ENCODE measurements at regions not wholly inside any gene's neighbourhood (a gene's known extent, or its start where the extent isn't known, plus 50 kb on each side); places are given as distances from the start of the nearest gene placed in this dataset.

DNA sequence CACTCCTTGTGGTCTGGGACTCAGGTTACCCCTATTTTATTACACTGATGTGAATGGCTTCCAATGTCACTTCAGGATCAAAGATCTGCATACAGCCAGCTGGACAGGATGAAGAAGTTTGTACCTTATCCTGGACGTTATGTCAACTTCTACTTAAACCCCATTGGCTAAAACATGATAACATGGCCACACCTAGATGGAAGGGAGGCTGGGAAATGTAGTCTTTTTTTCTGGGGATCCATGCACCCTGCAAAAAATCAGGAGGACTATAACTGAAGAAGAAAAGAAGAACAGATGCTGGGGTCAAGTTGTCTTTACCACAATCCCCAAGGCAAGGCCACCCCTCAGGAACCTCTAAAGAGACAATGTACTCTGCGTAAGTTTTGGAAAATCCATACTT is 459.2 kb downstream of the BCOR start:
- Histone ChIP-seq H3K4me3 (no peak overlapping the region), H3K27me3 (peaks cover 0 to 17% (median 0%) of the 10 kb centered on the region in 7 donors), H3K27ac (no peak overlapping the region), H3K4me1 (peaks cover 0 to 8% (median 0%) of the 10 kb centered on the region in 9 donors), H3K36me3 (no peaks in the 10 kb centered on the region), H3K9me3 (no peaks in the 10 kb centered on the region)
- 85 to 86% methylated on average over 2 of the region's 2 CpGs for WGBS, 2 donors
- no peak for DNase-seq
- no peak for ATAC-seq
- intact Hi-C loops (cut with DNase I) = no loop called here
- TF ChIP-seq, protein P1, sequence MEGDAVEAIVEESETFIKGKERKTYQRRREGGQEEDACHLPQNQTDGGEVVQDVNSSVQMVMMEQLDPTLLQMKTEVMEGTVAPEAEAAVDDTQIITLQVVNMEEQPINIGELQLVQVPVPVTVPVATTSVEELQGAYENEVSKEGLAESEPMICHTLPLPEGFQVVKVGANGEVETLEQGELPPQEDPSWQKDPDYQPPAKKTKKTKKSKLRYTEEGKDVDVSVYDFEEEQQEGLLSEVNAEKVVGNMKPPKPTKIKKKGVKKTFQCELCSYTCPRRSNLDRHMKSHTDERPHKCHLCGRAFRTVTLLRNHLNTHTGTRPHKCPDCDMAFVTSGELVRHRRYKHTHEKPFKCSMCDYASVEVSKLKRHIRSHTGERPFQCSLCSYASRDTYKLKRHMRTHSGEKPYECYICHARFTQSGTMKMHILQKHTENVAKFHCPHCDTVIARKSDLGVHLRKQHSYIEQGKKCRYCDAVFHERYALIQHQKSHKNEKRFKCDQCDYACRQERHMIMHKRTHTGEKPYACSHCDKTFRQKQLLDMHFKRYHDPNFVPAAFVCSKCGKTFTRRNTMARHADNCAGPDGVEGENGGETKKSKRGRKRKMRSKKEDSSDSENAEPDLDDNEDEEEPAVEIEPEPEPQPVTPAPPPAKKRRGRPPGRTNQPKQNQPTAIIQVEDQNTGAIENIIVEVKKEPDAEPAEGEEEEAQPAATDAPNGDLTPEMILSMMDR (IDR thresholded peaks at IDR 0.05) = no peak

DNA sequence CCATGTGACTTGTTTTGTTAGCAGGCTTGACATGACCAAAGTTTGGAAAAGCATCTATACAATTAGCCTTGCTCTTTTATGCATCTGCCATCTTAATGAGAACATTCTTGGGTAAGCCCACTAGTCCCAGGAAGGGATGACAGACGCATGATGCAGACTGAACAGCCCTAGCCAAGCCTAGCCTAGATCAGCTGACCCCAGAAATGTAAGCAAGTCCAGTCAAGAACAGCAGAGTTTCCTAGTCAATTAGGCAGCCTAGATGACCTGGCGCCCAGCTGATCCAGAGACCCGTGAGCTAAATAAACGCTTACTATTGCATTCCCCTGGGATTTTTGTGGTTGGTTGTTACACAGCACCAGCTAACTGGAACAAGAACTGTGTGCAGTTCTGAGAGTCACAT is 457.9 kb downstream of the BCOR start:
- WGBS, 2 donors = 96% methylated on average over 4 of the region's 4 CpGs
- Histone ChIP-seq H3K27me3 (peaks cover 0 to 23% (median 0%) of the 10 kb centered on the region in 7 donors), H3K4me3 (no peak overlapping the region), H3K9me3 (no peaks in the 10 kb centered on the region), H3K27ac (no peak overlapping the region), H3K4me1 (peaks cover 0 to 8% (median 0%) of the 10 kb centered on the region in 9 donors), H3K36me3 (no peaks in the 10 kb centered on the region)
- no peak for DNase-seq
- intact Hi-C loops (cut with DNase I) = no loop called here
- ATAC-seq = no peak
- TF ChIP-seq, protein P1 (IDR thresholded peaks at IDR 0.05) = no peak

DNA sequence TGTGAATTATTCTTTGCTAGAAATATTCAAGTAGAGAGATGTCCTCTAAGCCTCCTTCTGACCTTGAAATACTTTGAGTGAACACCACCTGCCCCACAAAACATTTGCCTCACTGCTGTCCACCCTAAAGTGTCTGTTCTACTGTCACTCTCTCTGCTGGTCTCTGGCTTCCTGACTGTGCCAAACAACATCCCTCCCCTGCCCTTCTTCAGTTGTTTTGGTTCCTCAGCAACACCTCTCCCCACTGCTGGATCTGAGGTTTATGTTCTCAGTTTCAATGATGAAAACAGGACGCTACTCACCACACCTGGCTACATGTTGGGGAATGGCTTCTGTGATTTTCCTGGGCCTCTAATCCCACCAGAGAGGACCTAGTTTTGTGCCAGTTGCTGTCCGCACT is 456.9 kb downstream of the BCOR start:
- intact Hi-C loops (cut with DNase I) = no loop called here
- H3K4me1 ChIP-seq = peaks cover 0 to 8% (median 0%) of the 10 kb centered on the region in 9 donors
- H3K36me3 ChIP-seq = no peaks in the 10 kb centered on the region
- H3K4me3 ChIP-seq = no peak overlapping the region
- 85 to 96% methylated on average over 2 of the region's 2 CpGs for WGBS, 2 donors
- H3K27ac ChIP-seq = no peak overlapping the region
- ATAC-seq (no peak), DNase-seq (no peak)
- H3K9me3 ChIP-seq = no peaks in the 10 kb centered on the region
- TF ChIP-seq, protein P1 (IDR thresholded peaks at IDR 0.05) = no peak
- H3K27me3 ChIP-seq = peaks cover 0 to 28% (median 0%) of the 10 kb centered on the region in 7 donors

DNA sequence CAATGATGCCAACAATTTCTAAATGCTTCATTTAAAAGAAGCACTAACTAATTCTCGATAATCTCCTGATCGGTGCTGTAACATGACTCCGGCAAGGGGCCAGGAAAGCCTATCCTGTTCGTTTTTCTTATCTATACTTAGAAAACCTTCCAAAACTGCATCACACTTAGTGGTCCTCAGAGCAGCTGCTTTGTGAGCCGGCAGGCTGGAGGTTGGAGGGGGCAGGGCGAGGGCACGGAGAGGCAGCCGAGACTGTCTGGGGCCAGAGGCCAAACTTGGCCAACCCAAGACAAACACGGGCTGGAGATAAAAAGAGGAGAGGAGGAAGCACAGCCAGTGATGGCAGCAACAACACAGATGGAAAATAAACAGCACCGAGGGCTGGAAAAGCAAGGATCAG is 455.7 kb downstream of the BCOR start:
- TF ChIP-seq, protein P1 (IDR thresholded peaks at IDR 0.05) = no peak
- Histone ChIP-seq H3K27me3 (peaks cover 0 to 29% (median 0%) of the 10 kb centered on the region in 7 donors), H3K27ac (no peak overlapping the region), H3K4me3 (no peak overlapping the region), H3K4me1 (peaks cover 0 to 8% (median 0%) of the 10 kb centered on the region in 9 donors), H3K36me3 (no peaks in the 10 kb centered on the region), H3K9me3 (no peaks in the 10 kb centered on the region)
- intact Hi-C loops (cut with DNase I) = no loop called here
- 13 to 18% methylated on average over 10 of the region's 10 CpGs for WGBS, 2 donors
- peak in 5 of 8 donors; percentile 17 to 53 (median 43) for ATAC-seq
- DNase-seq = peak in 1 of 2 donors; percentile 34

Data from heart right ventricle (tissue), 16 donors.